SK-N-SH (cell line): ENCODE measurements at regions not wholly inside any gene's neighbourhood (a gene's known extent, or its start where the extent isn't known, plus 50 kb on each side); places are given as distances from the start of the nearest gene placed in this dataset.

ENCODE experiments used
- CTCF ChIP-seq: fragments of 200-600 bp; sonication (generic); IDR thresholded peaks from 2 replicates; pipeline ENCODE4 v1.6.1; 2017; ENCODE audit warnings: antibody characterized with exemption, mild to moderate bottlenecking, moderate library complexity
- EZH2phosphoT487 ChIP-seq: fragments of 200-600 bp; sonication (generic); IDR thresholded peaks from 2 replicates; pipeline ENCODE4 v1.6.1; 2017; ENCODE audit warnings: low read depth, mixed run types, mild to moderate bottlenecking, antibody characterized with exemption, moderate library complexity, borderline replicate concordance
- RAD21 ChIP-seq: IDR thresholded peaks from 2 replicates; pipeline ENCODE4 v1.6.1; 2012; ENCODE audit warnings: mild to moderate bottlenecking, low read length
- RFX5 ChIP-seq: IDR thresholded peaks from 2 replicates; pipeline ENCODE4 v1.6.1; 2012; ENCODE audit warnings: mild to moderate bottlenecking, improper control_type of control experiment, low read length

GRCh38 chr3:165457096-165457495 lies 260.9 kb upstream of the SLITRK3 start:
- TF ChIP-seq EZH2phosphoT487 (no peak), CTCF (no peak), RFX5 (no peak), RAD21 (no peak)
